Adrenal gland (tissue), 9 donors: ENCODE measurements at regions not wholly inside any gene's neighbourhood (a gene's known extent, or its start where the extent isn't known, plus 50 kb on each side); places are given as distances from the start of the nearest gene placed in this dataset.

Experiments used
- DNase-seq, 7 donors: peaks; one replicate each; pipeline ENCODE4 v3.0.0-alpha.2; 2019 to 2020
- H3K27ac ChIP-seq, 5 donors: fragments of 200-600 bp; sonication (generic) in 4 of 5; 1 replicate in 3 of 5; 2 replicates in 2 of 5; pipeline versions ENCODE4 v1.5.1 to v1.8.0; 2016 to 2020; ENCODE audit warnings: mild to moderate bottlenecking in 1 of 5
- H3K27me3 ChIP-seq: fragments of 200-600 bp; 2 replicates; pipeline ENCODE4 v1.8.0; 2021
- H3K36me3 ChIP-seq, 2 donors: fragments of 200-600 bp; replicated peaks in 1 of 2; 1 replicate in 1 of 2; 2 replicates in 1 of 2; pipeline versions ENCODE4 v1.5.1 to v1.8.0; 2018 to 2022
- H3K4me1 ChIP-seq, 2 donors: fragments of 200-600 bp; replicated peaks in 1 of 2; 1 replicate in 1 of 2; 2 replicates in 1 of 2; pipeline versions ENCODE4 v1.5.1 to v1.8.0; 2018 to 2021
- H3K4me3 ChIP-seq, 4 donors: fragments of 200-600 bp; sonication (generic) in 3 of 4; one replicate each; pipeline ENCODE4 v1.5.1; 2016 to 2018
- H3K9me3 ChIP-seq, 3 donors: fragments of 200-600 bp; sonication (generic) in 1 of 3; replicated peaks in 1 of 3; 1 replicate in 2 of 3; 2 replicates in 1 of 3; pipeline versions ENCODE4 v1.5.1 to v1.8.0; 2016 to 2021
- POLR2A ChIP-seq, 2 donors: fragments of 450-650 bp; IDR thresholded peaks; one replicate each; pipeline ENCODE4 v1.6.1; 2017; ENCODE audit warnings: antibody characterized with exemption in 2 of 2, mild to moderate bottlenecking in 2 of 2, moderate library complexity in 1 of 2
- WGBS, 4 donors: extraction: QIAGEN DNeasy Blood & Tissue Kit in 2 of 4; methylation state at CpG; one replicate each; pipeline versions ENCODE4 v1.1.5 to v1.1.7; 2013 to 2017; 5-methylcytosine and 5-hydroxymethylcytosine counted together
- intact Hi-C, 2 donors: fragments of 100-400 bp; cut with DNase I; formaldehyde crosslinking; loops; one replicate each; pipeline versions ENCODE4 v1.14.1 to v1.15.0; 2022 to 2023
- TF ChIP-seq, protein P1 (sequence below), 6 experiments: fragments of 450-650 bp in 4 of 6; fragments of 200-600 bp in 2 of 6; sonication (generic) in 1 of 6; IDR thresholded peaks; 1 replicate in 5 of 6; 2 replicates in 1 of 6; pipeline versions ENCODE4 v1.5.1 to v1.8.0; 2016 to 2021; ENCODE audit warnings: antibody characterized with exemption in 6 of 6, mild to moderate bottlenecking in 2 of 6, moderate library complexity in 1 of 6
- donor health status: healthy with polysubstance abuse.
- donor health status: Bipolar disorder and iron deficiency.
- donor health status: DM: yes; HTN: yes; CAD: no.
- donor health status: DM: no; HTN: no; CAD: no.
- donor health status: DM: no; HTN: no; CAD: no.

DNA sequence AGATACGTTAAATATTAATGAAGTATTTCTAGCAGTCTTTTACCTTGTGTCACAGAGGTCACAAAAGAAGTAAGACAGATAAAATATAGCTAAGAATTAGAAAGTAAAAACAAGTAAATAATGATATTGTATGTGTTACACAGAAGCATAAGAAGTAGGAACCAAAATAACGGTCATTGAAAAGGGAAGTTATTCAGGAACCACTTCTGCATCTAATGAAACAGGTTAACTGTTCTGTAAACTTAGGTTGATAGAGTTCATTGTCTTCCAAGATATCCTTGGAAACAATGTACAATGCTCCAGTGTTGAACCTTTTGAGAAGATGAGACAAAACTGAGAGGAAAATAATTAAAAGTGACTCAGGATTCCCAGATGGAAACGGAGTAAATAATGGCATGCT lies 57.1 kb upstream of the CD302 start:
- TF ChIP-seq POLR2A (IDR thresholded peaks at IDR 0.05) = no peak
- TF ChIP-seq, protein P1, sequence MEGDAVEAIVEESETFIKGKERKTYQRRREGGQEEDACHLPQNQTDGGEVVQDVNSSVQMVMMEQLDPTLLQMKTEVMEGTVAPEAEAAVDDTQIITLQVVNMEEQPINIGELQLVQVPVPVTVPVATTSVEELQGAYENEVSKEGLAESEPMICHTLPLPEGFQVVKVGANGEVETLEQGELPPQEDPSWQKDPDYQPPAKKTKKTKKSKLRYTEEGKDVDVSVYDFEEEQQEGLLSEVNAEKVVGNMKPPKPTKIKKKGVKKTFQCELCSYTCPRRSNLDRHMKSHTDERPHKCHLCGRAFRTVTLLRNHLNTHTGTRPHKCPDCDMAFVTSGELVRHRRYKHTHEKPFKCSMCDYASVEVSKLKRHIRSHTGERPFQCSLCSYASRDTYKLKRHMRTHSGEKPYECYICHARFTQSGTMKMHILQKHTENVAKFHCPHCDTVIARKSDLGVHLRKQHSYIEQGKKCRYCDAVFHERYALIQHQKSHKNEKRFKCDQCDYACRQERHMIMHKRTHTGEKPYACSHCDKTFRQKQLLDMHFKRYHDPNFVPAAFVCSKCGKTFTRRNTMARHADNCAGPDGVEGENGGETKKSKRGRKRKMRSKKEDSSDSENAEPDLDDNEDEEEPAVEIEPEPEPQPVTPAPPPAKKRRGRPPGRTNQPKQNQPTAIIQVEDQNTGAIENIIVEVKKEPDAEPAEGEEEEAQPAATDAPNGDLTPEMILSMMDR (IDR thresholded peaks at IDR 0.05) = no peak
- Histone ChIP-seq H3K27me3 (no peaks in the 10 kb centered on the region), H3K36me3 (no peaks in the 10 kb centered on the region), H3K27ac (no peak overlapping the region), H3K4me1 (no peaks in the 10 kb centered on the region), H3K9me3 (no peaks in the 10 kb centered on the region), H3K4me3 (no peak overlapping the region)
- intact Hi-C loops = no loop called here
- whole genome bisulfite sequencing, 4 donors = 77 to 82% (median 81%) methylated on average over 3 of the region's 3 CpGs
- DNase-seq = no peak

DNA sequence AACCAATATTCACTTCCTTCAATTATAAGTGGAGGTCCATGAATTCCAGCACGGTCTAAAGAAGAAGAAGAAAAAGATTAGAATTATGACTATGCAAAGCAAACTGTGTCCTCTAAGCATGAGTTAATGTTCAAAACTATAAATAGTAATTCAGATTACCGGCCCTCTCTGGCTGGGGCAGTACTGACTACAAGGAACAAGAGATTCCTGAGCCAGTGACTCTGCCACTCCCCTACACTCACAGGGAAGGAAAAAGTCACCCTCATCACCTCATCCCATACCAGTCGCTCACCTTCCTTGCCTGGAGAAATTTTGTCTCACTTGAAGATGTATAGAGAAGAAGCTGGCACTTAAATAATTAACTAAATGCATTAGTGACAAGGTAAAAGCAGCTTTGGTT lies 56.5 kb upstream of the CD302 start:
- intact Hi-C loops = no loop called here

DNA sequence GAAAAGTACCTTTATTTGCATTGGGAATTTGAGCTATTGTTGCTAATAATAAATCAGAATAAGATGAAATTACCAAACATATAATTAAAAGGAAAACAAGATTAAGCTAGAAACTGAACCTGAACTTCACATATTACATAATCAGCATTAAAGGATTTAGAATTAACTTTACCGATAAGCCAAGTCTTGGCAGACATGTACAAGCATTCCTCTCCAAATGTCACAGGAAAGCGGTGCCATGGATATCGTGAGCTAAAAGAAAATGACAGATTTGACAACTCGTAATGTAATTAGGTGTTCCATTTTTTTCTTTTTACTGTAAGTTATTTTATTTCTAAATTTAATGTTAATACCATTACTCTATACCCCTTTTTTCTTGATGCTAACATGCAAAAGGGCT lies 55.1 kb upstream of the CD302 start:
- H3K9me3 ChIP-seq = no peaks in the 10 kb centered on the region
- no peaks in the 10 kb centered on the region for H3K4me1 ChIP-seq
- H3K4me3 ChIP-seq = no peak overlapping the region
- no peak for DNase-seq
- TF ChIP-seq POLR2A (IDR thresholded peaks at IDR 0.05) = no peak
- TF ChIP-seq, protein P1 (IDR thresholded peaks at IDR 0.05) = no peak
- H3K27ac ChIP-seq = no peak overlapping the region
- H3K27me3 ChIP-seq = no peaks in the 10 kb centered on the region
- intact Hi-C loops = no loop called here
- H3K36me3 ChIP-seq = no peaks in the 10 kb centered on the region
- WGBS, 4 donors = 84 to 92% (median 89%) methylated on average over 4 of the region's 4 CpGs

More for the DNA sequence above, 56.5 kb upstream of the CD302 start:
- Histone ChIP-seq H3K27ac (no peak overlapping the region), H3K4me3 (no peak overlapping the region), H3K9me3 (no peaks in the 10 kb centered on the region), H3K27me3 (no peaks in the 10 kb centered on the region), H3K4me1 (no peaks in the 10 kb centered on the region), H3K36me3 (no peaks in the 10 kb centered on the region)
- DNase-seq = no peak
- WGBS, 4 donors = 76 to 81% (median 79%) methylated on average over 3 of the region's 3 CpGs
- no peak for TF ChIP-seq POLR2A (IDR thresholded peaks at IDR 0.05)
- TF ChIP-seq, protein P1 (IDR thresholded peaks at IDR 0.05) = no peak

DNA sequence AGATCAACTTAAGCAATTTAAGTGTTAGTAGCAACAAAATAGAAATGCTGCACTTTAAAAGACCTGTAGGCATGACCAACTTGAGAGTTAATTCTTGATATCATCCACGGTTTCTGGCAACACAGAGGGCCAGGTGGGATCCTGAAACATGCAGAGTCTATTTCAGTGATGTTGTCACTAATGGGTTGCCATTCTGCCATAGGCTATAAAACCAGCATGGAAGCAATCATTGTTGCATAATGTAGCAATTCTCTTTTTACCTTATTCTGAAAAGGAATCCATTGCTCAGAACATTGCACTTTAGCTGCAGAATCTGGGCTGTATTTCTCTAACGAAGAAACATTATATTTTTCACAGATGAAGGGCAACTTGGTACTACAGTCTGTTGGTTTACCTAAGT lies 53.9 kb upstream of the CD302 start:
- Histone ChIP-seq H3K4me1 (no peaks in the 10 kb centered on the region), H3K36me3 (no peaks in the 10 kb centered on the region), H3K27ac (no peak overlapping the region), H3K9me3 (no peaks in the 10 kb centered on the region), H3K4me3 (no peak overlapping the region), H3K27me3 (no peaks in the 10 kb centered on the region)
- TF ChIP-seq, protein P1 (IDR thresholded peaks at IDR 0.05) = no peak
- no peak for TF ChIP-seq POLR2A (IDR thresholded peaks at IDR 0.05)
- intact Hi-C loops = no loop called here
- DNase-seq = no peak
- WGBS, 4 donors = 83 to 89% (median 87%) methylated on average over 2 of the region's 2 CpGs
